ENCODE measurements at regions not wholly inside any gene's neighbourhood (a gene's known extent, or its start where the extent isn't known, plus 50 kb on each side); places are given as distances from the start of the nearest gene placed in this dataset.

DNA sequence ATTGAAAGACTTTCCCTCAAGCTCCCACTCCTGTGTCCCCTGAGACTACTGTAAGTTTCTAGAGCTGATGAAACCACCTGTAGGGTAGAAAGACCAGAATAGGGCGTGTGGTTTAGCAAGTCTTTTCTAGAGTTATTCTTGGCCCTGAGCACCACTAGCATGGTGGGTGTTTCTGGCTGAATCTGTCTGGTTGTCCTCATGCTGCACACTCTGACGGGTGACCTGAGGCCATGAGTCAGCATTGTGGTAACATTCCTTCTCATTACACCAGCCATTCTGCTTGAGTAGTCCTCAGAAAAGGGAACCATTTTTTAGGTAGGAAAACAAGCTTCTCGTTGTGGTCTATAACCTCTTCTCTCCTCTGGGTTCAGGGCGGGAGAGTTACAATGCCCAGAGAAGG is 250.3 kb downstream of the SNX13 start:
- Histone ChIP-seq H3K4me3 (ENCODE audit: low read depth, low read length) (no peak overlapping the region), H3K27me3 (ENCODE audit: control insufficient read depth, insufficient read depth, low read length) (no peaks in the 10 kb centered on the region), H3K36me3 (ENCODE audit: control insufficient read depth, insufficient read depth, low read length) (no peaks in the 10 kb centered on the region)
- ChIA-PET CTCF (interaction anchor here (0.6 to 1.3 kb wide), 4 partner anchors 9 to 655 kb away, joined by 3 to 11 read pairs (median 4); no protein-coding TSS in a partner anchor), POLR2A (no interaction called here)
- peak; percentile 80 for DNase-seq (ENCODE audit: low read depth)
- TF ChIP-seq, protein P1, sequence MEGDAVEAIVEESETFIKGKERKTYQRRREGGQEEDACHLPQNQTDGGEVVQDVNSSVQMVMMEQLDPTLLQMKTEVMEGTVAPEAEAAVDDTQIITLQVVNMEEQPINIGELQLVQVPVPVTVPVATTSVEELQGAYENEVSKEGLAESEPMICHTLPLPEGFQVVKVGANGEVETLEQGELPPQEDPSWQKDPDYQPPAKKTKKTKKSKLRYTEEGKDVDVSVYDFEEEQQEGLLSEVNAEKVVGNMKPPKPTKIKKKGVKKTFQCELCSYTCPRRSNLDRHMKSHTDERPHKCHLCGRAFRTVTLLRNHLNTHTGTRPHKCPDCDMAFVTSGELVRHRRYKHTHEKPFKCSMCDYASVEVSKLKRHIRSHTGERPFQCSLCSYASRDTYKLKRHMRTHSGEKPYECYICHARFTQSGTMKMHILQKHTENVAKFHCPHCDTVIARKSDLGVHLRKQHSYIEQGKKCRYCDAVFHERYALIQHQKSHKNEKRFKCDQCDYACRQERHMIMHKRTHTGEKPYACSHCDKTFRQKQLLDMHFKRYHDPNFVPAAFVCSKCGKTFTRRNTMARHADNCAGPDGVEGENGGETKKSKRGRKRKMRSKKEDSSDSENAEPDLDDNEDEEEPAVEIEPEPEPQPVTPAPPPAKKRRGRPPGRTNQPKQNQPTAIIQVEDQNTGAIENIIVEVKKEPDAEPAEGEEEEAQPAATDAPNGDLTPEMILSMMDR (IDR thresholded peaks at IDR 0.05; ENCODE audit: insufficient read depth, low read depth, low read length): no peak

DNA sequence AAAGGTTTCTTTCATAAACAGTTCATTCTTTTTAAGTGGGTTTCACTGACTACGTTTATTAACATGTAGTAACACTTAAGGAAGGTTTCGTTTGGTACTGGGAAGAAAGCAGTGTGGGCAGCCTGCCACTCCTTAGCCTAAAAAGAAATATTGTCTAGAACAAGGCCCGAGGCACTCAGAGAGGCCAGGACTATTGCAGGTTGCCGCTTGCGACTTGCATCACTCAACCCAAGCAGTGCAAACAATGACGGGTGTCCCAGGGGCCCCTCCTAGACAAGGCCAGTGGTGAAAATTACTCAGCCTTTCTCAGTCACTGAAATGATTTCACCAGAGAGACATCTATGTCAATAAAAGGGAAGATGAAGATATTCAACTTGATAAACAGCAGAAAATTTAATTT is 243.9 kb downstream of the SNX13 start:
- Histone ChIP-seq H3K36me3 (ENCODE audit: control insufficient read depth, insufficient read depth, low read length) (no peaks in the 10 kb centered on the region), H3K27me3 (ENCODE audit: control insufficient read depth, insufficient read depth, low read length) (no peaks in the 10 kb centered on the region), H3K4me3 (ENCODE audit: low read depth, low read length) (no peak overlapping the region)
- TF ChIP-seq, protein P1 (IDR thresholded peaks at IDR 0.05; ENCODE audit: insufficient read depth, low read depth, low read length): no peak
- ChIA-PET POLR2A (no interaction called here), CTCF (interaction anchor here (1.8 to 4.4 kb wide), 2 partner anchors 10 to 13 kb away, joined by 5 to 16 read pairs; no protein-coding TSS in a partner anchor)
- DNase-seq (ENCODE audit: low read depth): no peak

DNA sequence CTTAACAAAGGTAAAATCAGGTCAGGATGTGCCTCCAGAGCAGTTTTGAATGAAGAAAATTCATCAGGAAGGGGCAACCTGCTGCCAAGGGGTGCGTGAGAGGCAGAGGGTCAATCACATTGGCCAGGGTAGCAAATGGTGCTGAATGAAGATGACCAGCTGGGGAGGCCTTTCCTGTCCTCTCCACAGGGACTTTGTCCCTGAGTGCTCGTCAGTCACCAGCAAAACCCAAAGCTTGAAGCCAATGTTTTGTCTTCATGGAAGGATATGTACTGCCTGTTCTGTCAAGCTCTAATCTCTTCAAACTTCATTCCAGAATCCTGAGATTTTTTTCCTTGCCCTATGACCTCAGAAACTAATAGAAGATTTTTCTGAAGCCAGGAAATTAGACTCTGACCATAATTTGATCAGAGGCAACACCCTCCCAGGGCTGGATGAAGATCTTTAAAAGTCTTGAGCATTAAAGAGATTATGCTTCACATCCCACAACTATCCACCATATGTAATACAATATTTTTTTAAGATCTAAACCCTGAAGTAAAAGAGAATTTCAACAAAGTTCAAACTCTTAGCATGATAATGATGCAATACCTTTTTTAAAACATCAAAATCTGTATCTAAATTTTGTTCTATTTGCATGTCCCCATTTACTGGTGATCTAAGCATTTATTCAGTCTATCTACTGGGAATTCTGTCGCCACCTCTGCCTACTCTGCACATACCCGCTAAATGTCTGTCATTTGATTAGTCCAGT is 243.0 kb downstream of the SNX13 start:
- ChIA-PET CTCF (interaction anchor here (1.1 to 4.4 kb wide), 3 partner anchors 9 to 16 kb away, joined by 3 to 16 read pairs (median 5); no protein-coding TSS in a partner anchor), POLR2A (no interaction called here)
- TF ChIP-seq, protein P1 (IDR thresholded peaks at IDR 0.05; ENCODE audit: insufficient read depth, low read depth, low read length): no peak
- Histone ChIP-seq H3K36me3 (ENCODE audit: control insufficient read depth, insufficient read depth, low read length) (no peaks in the 10 kb centered on the region), H3K27me3 (ENCODE audit: control insufficient read depth, insufficient read depth, low read length) (no peaks in the 10 kb centered on the region), H3K4me3 (ENCODE audit: low read depth, low read length) (no peak overlapping the region)
- no peak for DNase-seq (ENCODE audit: low read depth)

GRCh38 chr7:17699696-17700095 is 240.6 kb downstream of the SNX13 start:
- Histone ChIP-seq H3K27me3 (ENCODE audit: control insufficient read depth, insufficient read depth, low read length) (no peaks in the 10 kb centered on the region), H3K36me3 (ENCODE audit: control insufficient read depth, insufficient read depth, low read length) (no peaks in the 10 kb centered on the region), H3K4me3 (ENCODE audit: low read depth, low read length) (no peak overlapping the region)
- TF ChIP-seq, protein P1 (IDR thresholded peaks at IDR 0.05; ENCODE audit: insufficient read depth, low read depth, low read length): no peak
- POLR2A ChIA-PET: no interaction called here
- CTCF ChIA-PET: interaction anchor here (0.6 to 0.8 kb wide), 2 partner anchors 15 to 120 kb away, joined by 3 read pairs; no protein-coding TSS in a partner anchor
- no peak for DNase-seq (ENCODE audit: low read depth)

GRCh38 chr7:17700138-17700537 is 240.2 kb downstream of the SNX13 start:
- ChIA-PET POLR2A (no interaction called here), CTCF (interaction anchor here (0.6 to 0.7 kb wide), 2 partner anchors 72 to 121 kb away, joined by 3 to 4 read pairs; no protein-coding TSS in a partner anchor)
- TF ChIP-seq, protein P1 (IDR thresholded peaks at IDR 0.05; ENCODE audit: insufficient read depth, low read depth, low read length): no peak
- Histone ChIP-seq H3K36me3 (ENCODE audit: control insufficient read depth, insufficient read depth, low read length) (no peaks in the 10 kb centered on the region), H3K27me3 (ENCODE audit: control insufficient read depth, insufficient read depth, low read length) (no peaks in the 10 kb centered on the region), H3K4me3 (ENCODE audit: low read depth, low read length) (no peak overlapping the region)
- no peak for DNase-seq (ENCODE audit: low read depth)

Measured in BJ (cell line).